ENCODE measurements at regions not wholly inside any gene's neighbourhood (a gene's known extent, or its start where the extent isn't known, plus 50 kb on each side); places are given as distances from the start of the nearest gene placed in this dataset.

DNA sequence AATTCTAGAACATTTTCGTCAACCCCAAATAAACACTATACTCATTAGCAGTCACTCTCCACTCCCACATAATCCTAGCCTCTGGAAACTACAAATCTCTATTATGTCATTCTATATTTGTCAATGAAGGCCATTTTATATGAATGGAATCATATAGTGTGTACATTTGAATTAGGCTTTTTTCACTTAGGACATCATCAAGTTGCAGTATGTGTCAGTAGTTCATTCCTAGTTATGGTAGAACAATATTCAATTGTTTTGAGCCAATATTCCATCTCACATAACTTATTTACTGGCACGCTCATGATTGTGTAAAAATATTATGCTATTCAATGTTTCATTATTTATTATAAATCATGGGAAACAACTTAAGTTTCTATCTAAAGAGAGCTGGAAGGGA is 1610.4 kb upstream of the MIR17HG start:
- no peak for TF ChIP-seq EGR1 (IDR thresholded peaks at IDR 0.05; ENCODE audit: low read depth in 2 of 2)
- no peak for TF ChIP-seq CTCF (IDR thresholded peaks at IDR 0.05; ENCODE audit: low read depth, low read length, missing input control)
- TF ChIP-seq FOXA1 (IDR thresholded peaks at IDR 0.05): no peak
- no peak for TF ChIP-seq YY1 (IDR thresholded peaks at IDR 0.05)
- no peak for TF ChIP-seq RAD21 (IDR thresholded peaks at IDR 0.05)
- TF ChIP-seq RXRA (IDR thresholded peaks at IDR 0.05): no peak
- DNase-seq (ENCODE audit: low spot score): no peak
- H3K9ac ChIP-seq (ENCODE audit: low read depth in 1 of 2, low read length in 2 of 2): no peak overlapping the region

GRCh38 chr13:89738072-89738471 is 1609.4 kb upstream of the MIR17HG start:
- 54% methylated on average over 3 of the region's 3 CpGs for WGBS

More for the DNA sequence above, 1610.4 kb upstream of the MIR17HG start:
- no peak overlapping the region for H3K4me3 ChIP-seq (ENCODE audit: low read depth in 1 of 3, low read length in 3 of 3)
- WGBS: 77% methylated on average over 2 of the region's 2 CpGs
- no peaks in the 10 kb centered on the region for H3K9me3 ChIP-seq (ENCODE audit: control insufficient read depth in 4 of 4, low read length in 3 of 4)
- no peaks in the 10 kb centered on the region for H3K4me1 ChIP-seq (ENCODE audit: control insufficient read depth in 4 of 4, insufficient read depth in 4 of 4, low read length in 3 of 4)
- H3K27me3 ChIP-seq (ENCODE audit: control insufficient read depth in 4 of 4, insufficient read depth in 4 of 4, low read length in 3 of 4): peaks cover 0 to 3% (median 0%) of the 10 kb centered on the region in 4 donors
- no peaks in the 10 kb centered on the region for H3K36me3 ChIP-seq (ENCODE audit: control insufficient read depth in 4 of 4, insufficient read depth in 3 of 4, low read depth in 1 of 4, low read length in 3 of 4)
- no peak overlapping the region for H3K27ac ChIP-seq (ENCODE audit: low read depth in 1 of 2, low read length in 2 of 2)

More at GRCh38 chr13:89738072-89738471, 1609.4 kb upstream of the MIR17HG start:
- Histone ChIP-seq H3K27ac (ENCODE audit: low read depth in 1 of 2, low read length in 2 of 2) (no peak overlapping the region), H3K9ac (ENCODE audit: low read depth in 1 of 2, low read length in 2 of 2) (no peak overlapping the region), H3K9me3 (ENCODE audit: control insufficient read depth in 4 of 4, low read length in 3 of 4) (no peaks in the 10 kb centered on the region), H3K4me1 (ENCODE audit: control insufficient read depth in 4 of 4, insufficient read depth in 4 of 4, low read length in 3 of 4) (no peaks in the 10 kb centered on the region), H3K27me3 (ENCODE audit: control insufficient read depth in 4 of 4, insufficient read depth in 4 of 4, low read length in 3 of 4) (peaks cover 0 to 3% (median 0%) of the 10 kb centered on the region in 4 donors), H3K36me3 (ENCODE audit: control insufficient read depth in 4 of 4, insufficient read depth in 3 of 4, low read depth in 1 of 4, low read length in 3 of 4) (no peaks in the 10 kb centered on the region), H3K4me3 (ENCODE audit: low read depth in 1 of 3, low read length in 3 of 3) (no peak overlapping the region)
- no peak for DNase-seq (ENCODE audit: low spot score)
- no peak for TF ChIP-seq FOXA2 (IDR thresholded peaks at IDR 0.05)
- no peak for TF ChIP-seq NR2F2 (IDR thresholded peaks at IDR 0.05)
- TF ChIP-seq TAF1 (conservative IDR thresholded peaks at IDR 0.05): no peak
- TF ChIP-seq, protein P1, sequence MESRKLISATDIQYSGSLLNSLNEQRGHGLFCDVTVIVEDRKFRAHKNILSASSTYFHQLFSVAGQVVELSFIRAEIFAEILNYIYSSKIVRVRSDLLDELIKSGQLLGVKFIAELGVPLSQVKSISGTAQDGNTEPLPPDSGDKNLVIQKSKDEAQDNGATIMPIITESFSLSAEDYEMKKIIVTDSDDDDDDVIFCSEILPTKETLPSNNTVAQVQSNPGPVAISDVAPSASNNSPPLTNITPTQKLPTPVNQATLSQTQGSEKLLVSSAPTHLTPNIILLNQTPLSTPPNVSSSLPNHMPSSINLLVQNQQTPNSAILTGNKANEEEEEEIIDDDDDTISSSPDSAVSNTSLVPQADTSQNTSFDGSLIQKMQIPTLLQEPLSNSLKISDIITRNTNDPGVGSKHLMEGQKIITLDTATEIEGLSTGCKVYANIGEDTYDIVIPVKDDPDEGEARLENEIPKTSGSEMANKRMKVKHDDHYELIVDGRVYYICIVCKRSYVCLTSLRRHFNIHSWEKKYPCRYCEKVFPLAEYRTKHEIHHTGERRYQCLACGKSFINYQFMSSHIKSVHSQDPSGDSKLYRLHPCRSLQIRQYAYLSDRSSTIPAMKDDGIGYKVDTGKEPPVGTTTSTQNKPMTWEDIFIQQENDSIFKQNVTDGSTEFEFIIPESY (IDR thresholded peaks at IDR 0.05): no peak
- no peak for TF ChIP-seq MAX (IDR thresholded peaks at IDR 0.05)
- no peak for TF ChIP-seq EGR1 (IDR thresholded peaks at IDR 0.05; ENCODE audit: low read depth in 2 of 2)
- no peak for TF ChIP-seq REST (IDR thresholded peaks at IDR 0.05)
- TF ChIP-seq ATF3 (IDR thresholded peaks at IDR 0.05): no peak
- TF ChIP-seq HNF4A (conservative IDR thresholded peaks at IDR 0.05): no peak
- no peak for TF ChIP-seq JUND (IDR thresholded peaks at IDR 0.05)
- no peak for TF ChIP-seq RAD21 (IDR thresholded peaks at IDR 0.05)
- TF ChIP-seq RXRA (IDR thresholded peaks at IDR 0.05): no peak
- TF ChIP-seq YY1 (IDR thresholded peaks at IDR 0.05): no peak
- TF ChIP-seq SP1 (IDR thresholded peaks at IDR 0.05): no peak
- no peak for TF ChIP-seq FOXA1 (IDR thresholded peaks at IDR 0.05)
- no peak for TF ChIP-seq GABPA (IDR thresholded peaks at IDR 0.05 in 1 of 2, conservative IDR thresholded peaks at IDR 0.05 in 1 of 2)
- no peak for TF ChIP-seq CTCF (IDR thresholded peaks at IDR 0.05; ENCODE audit: low read depth, low read length, missing input control)
- no peak for TF ChIP-seq HNF4G (IDR thresholded peaks at IDR 0.05)

Measured in liver (tissue), 8 donors.